Activated T-cell treated with anti-CD3 and anti-CD28 coated beads, Interleukin-2, amount 50 U/mL, for 72 hours (primary cell): ENCODE measurements at regions not wholly inside any gene's neighbourhood (a gene's known extent, or its start where the extent isn't known, plus 50 kb on each side); places are given as distances from the start of the nearest gene placed in this dataset.

Experiments
- ATAC-seq, 2 donors: fragments of 150-1000 bp; cut with Tn5 transposase; replicated peaks in 1 of 2; 2 replicates each; pipeline ENCODE4 v1.10.0; 2021; ENCODE audit warnings: moderate library complexity in 2 of 2, mild to moderate bottlenecking in 1 of 2
- DNase-seq, 2 donors: peaks; one replicate each; pipeline ENCODE4 v3.0.0; 2021 to 2022; ENCODE audit warnings: mixed read lengths in 1 of 2
- H3K27ac Mint-ChIP-seq: one replicate; pipeline ENCODE4 v1.8.0; 2022; ENCODE audit warnings: mild to moderate bottlenecking, moderate library complexity, mixed read lengths
- H3K27me3 Mint-ChIP-seq: one replicate; pipeline ENCODE4 v1.8.0; 2022; ENCODE audit warnings: low read depth, mixed read lengths
- H3K36me3 Mint-ChIP-seq, 2 donors: one replicate each; pipeline ENCODE4 v1.8.0; 2022; ENCODE audit warnings: mixed read lengths in 2 of 2, mild to moderate bottlenecking in 1 of 2; ENCODE audit not compliant: insufficient read depth in 2 of 2
- H3K4me1 Mint-ChIP-seq: one replicate; pipeline ENCODE4 v1.8.0; 2022; ENCODE audit warnings: low read depth, mixed read lengths
- H3K4me3 Mint-ChIP-seq, 2 donors: one replicate each; pipeline ENCODE4 v1.8.0; 2022; ENCODE audit warnings: mild to moderate bottlenecking in 2 of 2, mixed read lengths in 2 of 2, moderate library complexity in 2 of 2
- H3K9me3 Mint-ChIP-seq, 2 donors: one replicate each; pipeline ENCODE4 v1.8.0; 2022; ENCODE audit warnings: mixed read lengths in 2 of 2

DNA sequence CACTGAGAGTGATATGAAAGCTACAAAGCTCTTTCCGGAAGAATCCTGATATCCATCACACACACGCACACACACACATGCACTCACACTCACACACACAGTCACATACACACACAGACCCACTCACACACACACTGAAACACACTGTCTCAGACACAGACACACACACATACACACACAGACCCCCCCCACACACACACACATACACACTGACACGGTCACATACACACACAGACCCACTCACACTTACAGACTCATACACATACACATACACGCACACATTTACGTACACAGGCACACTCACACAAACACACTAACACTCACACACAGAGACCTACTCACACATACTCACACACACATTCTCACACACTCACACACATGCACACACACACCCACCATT, 58.6 kb downstream of the LIG4 start:
- Mint-ChIP-seq H3K27ac (no peak overlapping the region), H3K9me3 (no peaks in the 10 kb centered on the region), H3K4me1 (no peaks in the 10 kb centered on the region), H3K36me3 (no peaks in the 10 kb centered on the region), H3K4me3 (no peak overlapping the region), H3K27me3 (peaks cover 6% of the 10 kb centered on the region)
- no peak for ATAC-seq
- DNase-seq = no peak

DNA sequence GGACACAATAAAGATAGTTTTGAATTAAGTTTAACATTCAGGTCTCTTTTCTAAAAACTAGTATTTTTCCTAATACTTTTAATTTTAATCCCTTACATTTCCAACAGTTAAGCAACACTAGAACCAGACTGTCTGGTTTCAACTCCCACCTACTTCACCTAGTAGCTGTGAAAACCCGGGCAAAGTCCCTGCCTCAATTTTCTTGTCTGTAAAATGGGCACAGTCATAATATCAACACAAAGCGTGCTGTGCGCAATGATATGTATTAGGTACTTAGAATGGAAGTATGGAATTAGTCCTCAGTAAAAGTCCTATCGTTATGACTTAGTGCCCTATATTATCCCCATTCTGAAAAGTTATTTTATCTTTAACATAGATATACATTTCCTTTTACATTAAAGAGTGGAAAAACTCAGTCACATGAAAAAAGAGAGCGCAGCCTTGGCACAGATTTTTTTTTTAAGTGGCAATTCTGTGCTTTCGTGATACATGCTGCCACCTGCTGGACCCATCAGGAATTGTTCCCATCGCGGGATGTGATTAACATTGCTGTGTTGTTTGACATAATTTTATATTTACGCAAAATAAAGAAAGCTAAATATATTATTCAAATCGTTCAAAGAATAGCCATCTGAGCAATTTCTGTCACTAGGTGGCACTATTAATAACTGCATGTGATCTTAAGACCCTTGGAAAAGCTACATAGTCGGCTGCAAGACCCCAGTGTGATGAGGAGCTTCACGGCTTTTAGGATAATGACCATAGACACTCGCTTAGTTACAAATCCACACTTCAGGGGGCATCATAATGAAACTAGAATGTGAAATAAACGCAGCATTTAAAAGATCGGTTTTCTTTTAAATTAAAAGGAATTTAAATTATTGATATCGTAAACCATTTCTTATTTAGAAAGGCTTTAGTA, 59.9 kb downstream of the LIG4 start:
- Mint-ChIP-seq H3K36me3 (no peaks in the 10 kb centered on the region), H3K4me1 (no peaks in the 10 kb centered on the region), H3K27me3 (peaks cover 6% of the 10 kb centered on the region), H3K4me3 (no peak overlapping the region), H3K9me3 (no peaks in the 10 kb centered on the region), H3K27ac (no peak overlapping the region)
- ATAC-seq = no peak
- DNase-seq = peak; percentile 42 to 54

DNA sequence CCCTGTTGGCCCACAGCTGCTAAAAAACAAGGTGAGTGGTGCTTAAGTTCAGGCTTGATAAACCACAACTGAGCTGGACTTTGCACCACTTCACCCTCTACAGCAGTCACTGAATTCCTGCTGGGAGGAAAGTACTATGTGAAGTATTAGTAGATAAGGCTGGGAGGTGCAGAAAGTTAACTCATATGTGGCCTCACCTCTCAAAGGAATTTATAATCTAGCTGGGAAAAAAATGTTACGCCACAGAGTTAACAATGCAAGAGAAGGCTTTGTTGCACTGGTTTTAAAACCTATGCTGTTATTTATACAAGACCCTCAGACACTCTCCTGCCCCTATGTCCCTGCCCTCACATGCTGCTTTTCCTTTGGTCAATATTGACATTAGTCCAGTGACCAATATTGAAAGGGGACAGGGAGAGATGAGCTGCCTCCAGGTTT, 60.9 kb downstream of the LIG4 start:
- Mint-ChIP-seq H3K9me3 (no peaks in the 10 kb centered on the region), H3K36me3 (no peaks in the 10 kb centered on the region), H3K27me3 (peaks cover 6% of the 10 kb centered on the region), H3K27ac (no peak overlapping the region), H3K4me1 (no peaks in the 10 kb centered on the region), H3K4me3 (no peak overlapping the region)
- no peak for ATAC-seq
- DNase-seq = no peak

DNA sequence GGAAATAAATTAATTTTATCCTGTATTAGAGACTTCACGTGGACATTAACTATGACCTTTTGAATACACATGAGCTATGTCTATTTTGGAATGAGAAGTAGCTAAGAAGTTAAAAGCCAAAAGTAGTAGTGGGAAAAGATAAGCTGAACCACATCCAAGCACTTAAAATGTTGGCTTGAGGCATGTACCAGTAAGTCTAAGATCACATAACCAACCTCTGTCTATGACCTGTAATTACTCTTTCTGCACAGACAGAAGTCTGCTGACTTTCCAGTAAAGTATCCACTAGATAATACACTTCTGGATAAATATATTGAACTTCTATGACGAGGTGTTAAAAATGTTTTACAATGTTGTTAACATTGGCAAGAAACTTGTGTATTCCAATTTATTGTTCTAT, 68.7 kb downstream of the LIG4 start:
- Mint-ChIP-seq H3K27ac (no peak overlapping the region), H3K4me3 (no peak overlapping the region), H3K36me3 (no peaks in the 10 kb centered on the region), H3K4me1 (no peaks in the 10 kb centered on the region), H3K9me3 (peaks cover 0 to 6% of the 10 kb centered on the region in 2 donors), H3K27me3 (peaks cover 7% of the 10 kb centered on the region)
- DNase-seq (no peak), ATAC-seq (no peak)

- no peaks in the 10 kb centered on the region for H3K36me3 Mint-ChIP-seq
- no peak overlapping the region for H3K27ac Mint-ChIP-seq
- H3K9me3 Mint-ChIP-seq = peaks cover 0 to 5% of the 10 kb centered on the region in 2 donors
- no peak for DNase-seq
- no peak overlapping the region for H3K4me3 Mint-ChIP-seq
- ATAC-seq = no peak
- H3K4me1 Mint-ChIP-seq = no peaks in the 10 kb centered on the region
- peaks cover 13% of the 10 kb centered on the region for H3K27me3 Mint-ChIP-seq
Observed at GRCh38 chr13:108142702-108143436, 72.5 kb downstream of the LIG4 start.

DNA sequence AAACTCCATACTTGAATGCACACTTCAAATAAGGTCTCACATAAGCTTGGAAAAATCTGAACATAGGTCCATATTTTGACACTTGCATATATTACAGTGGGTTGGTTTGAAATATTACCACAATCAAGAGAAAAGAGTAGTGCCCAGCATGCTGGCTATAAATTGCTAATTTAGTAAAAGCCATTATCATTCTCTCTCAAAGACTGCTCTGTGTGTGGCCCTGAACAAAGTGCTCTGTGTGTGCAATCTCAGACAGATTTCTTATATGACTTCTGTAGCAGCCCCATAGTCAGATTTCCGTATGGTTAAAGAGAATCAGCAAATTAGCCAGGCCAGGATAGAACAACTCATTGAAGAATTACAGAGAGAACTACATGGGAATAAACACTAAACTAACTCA, 78.2 kb downstream of the LIG4 start:
- no peaks in the 10 kb centered on the region for H3K9me3 Mint-ChIP-seq
- no peaks in the 10 kb centered on the region for H3K4me1 Mint-ChIP-seq
- ATAC-seq (no peak), DNase-seq (no peak)
- H3K27ac Mint-ChIP-seq = no peak overlapping the region
- H3K36me3 Mint-ChIP-seq = no peaks in the 10 kb centered on the region
- peaks cover 8% of the 10 kb centered on the region for H3K27me3 Mint-ChIP-seq
- H3K4me3 Mint-ChIP-seq = no peak overlapping the region

DNA sequence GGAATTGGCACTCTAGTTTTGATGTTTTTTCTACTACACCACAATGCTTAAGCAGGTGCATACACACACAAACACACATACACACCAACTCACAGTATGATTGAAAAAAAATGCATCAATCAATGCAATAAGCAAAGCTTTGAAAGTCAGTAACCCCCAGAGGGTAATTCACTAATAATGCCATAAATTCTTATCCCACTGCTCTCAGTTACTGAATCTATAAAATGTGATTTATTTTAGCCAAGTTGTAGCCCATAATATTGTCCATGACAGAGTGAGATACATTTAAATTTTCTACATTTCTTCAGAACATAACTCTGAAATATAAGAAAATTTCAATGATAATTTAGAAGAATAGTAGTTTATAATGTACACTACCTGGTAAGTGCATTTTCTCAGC, 87.9 kb downstream of the LIG4 start:
- no peaks in the 10 kb centered on the region for H3K9me3 Mint-ChIP-seq
- H3K4me3 Mint-ChIP-seq = no peak overlapping the region
- no peaks in the 10 kb centered on the region for H3K27me3 Mint-ChIP-seq
- H3K4me1 Mint-ChIP-seq = no peaks in the 10 kb centered on the region
- no peak for ATAC-seq
- DNase-seq = no peak
- H3K36me3 Mint-ChIP-seq = no peaks in the 10 kb centered on the region
- H3K27ac Mint-ChIP-seq = no peak overlapping the region

DNA sequence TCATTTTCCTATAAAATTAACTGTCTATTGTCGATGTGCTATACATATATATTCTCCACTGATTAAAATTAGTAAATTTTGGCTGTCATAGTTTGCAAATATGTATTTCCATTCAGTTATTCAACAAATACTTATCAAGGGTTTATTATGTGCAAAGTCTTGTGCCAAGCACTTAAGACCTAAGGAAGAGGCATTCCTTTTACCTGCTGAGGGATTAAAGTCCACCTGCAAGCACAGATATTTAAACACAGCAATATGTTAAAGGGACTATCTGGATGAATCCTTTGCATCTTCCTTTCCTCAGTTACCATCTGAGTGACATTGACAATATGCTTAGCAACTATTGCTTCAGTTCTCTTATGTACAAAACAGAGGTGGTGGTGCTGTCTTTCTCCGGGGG, 89.3 kb downstream of the LIG4 start:
- Mint-ChIP-seq H3K4me1 (no peaks in the 10 kb centered on the region), H3K36me3 (no peaks in the 10 kb centered on the region), H3K27me3 (peaks cover 2% of the 10 kb centered on the region), H3K27ac (no peak overlapping the region), H3K4me3 (no peak overlapping the region), H3K9me3 (no peaks in the 10 kb centered on the region)
- no peak for ATAC-seq
- DNase-seq = no peak

DNA sequence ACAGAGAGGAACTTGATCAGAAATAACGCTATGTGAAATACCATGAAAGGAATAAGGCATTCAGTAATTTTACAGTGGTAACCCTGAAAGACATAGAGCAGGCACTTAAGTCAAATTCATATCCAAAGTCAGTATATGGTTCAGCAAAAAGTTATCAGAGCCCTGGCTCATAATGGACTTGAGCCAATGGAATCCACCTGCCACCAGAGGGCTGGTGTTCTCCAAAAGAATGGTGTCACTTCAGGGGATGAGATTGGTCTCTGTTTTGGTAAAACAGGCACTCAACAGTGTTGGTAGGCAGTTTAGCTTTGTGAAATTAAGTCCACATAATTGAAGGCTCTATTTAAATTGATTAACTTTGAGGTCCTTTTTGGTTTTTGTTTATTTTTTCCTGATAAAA, 93.9 kb downstream of the LIG4 start:
- Mint-ChIP-seq H3K4me1 (no peaks in the 10 kb centered on the region), H3K9me3 (no peaks in the 10 kb centered on the region), H3K36me3 (no peaks in the 10 kb centered on the region), H3K27me3 (peaks cover 10% of the 10 kb centered on the region), H3K4me3 (no peak overlapping the region), H3K27ac (no peak overlapping the region)
- ATAC-seq = no peak
- DNase-seq = no peak

GRCh38 chr13:108120856-108121255, 94.5 kb downstream of the LIG4 start:
- Mint-ChIP-seq H3K4me1 (no peaks in the 10 kb centered on the region), H3K36me3 (no peaks in the 10 kb centered on the region), H3K27me3 (peaks cover 10% of the 10 kb centered on the region), H3K9me3 (no peaks in the 10 kb centered on the region), H3K4me3 (no peak overlapping the region), H3K27ac (no peak overlapping the region)
- DNase-seq (no peak), ATAC-seq (no peak)

- Mint-ChIP-seq H3K4me1 (no peaks in the 10 kb centered on the region), H3K9me3 (no peaks in the 10 kb centered on the region), H3K27me3 (peaks cover 10% of the 10 kb centered on the region), H3K4me3 (no peak overlapping the region), H3K27ac (no peak overlapping the region), H3K36me3 (no peaks in the 10 kb centered on the region)
- no peak for ATAC-seq
- no peak for DNase-seq
Observed at GRCh38 chr13:108120302-108120701, 95.0 kb downstream of the LIG4 start.

DNA sequence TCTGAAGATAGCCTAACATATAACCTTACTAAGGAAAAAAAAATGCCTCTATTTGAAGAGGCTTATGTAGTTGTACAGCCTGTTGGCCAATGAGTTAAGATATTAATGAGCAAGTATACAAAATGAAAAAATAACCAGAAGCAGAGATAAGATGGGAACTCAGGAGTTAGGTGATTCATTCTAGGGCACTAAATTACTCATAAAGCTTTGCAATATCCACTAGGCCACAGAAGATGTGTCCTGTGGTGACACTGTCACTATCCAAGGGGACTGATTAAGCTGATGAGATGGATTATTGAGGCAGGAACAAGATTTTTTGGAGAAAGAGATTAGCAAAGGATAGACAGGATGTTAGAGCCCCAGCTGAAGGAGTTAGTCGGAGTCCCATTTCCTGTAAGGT, 99.6 kb downstream of the LIG4 start:
- Mint-ChIP-seq H3K36me3 (no peaks in the 10 kb centered on the region), H3K4me1 (no peaks in the 10 kb centered on the region), H3K27ac (no peak overlapping the region), H3K27me3 (peaks cover 5% of the 10 kb centered on the region), H3K9me3 (peaks cover 0 to 2% of the 10 kb centered on the region in 2 donors), H3K4me3 (no peak overlapping the region)
- DNase-seq = no peak
- no peak for ATAC-seq

GRCh38 chr13:108113407-108113806, 101.9 kb downstream of the LIG4 start:
- Mint-ChIP-seq H3K9me3 (peaks cover 0 to 2% of the 10 kb centered on the region in 2 donors), H3K4me3 (no peak overlapping the region), H3K4me1 (no peaks in the 10 kb centered on the region), H3K36me3 (no peaks in the 10 kb centered on the region), H3K27me3 (no peaks in the 10 kb centered on the region), H3K27ac (no peak overlapping the region)
- DNase-seq (no peak), ATAC-seq (no peak)
